ENCODE measurements at regions not wholly inside any gene's neighbourhood (a gene's known extent, or its start where the extent isn't known, plus 50 kb on each side); places are given as distances from the start of the nearest gene placed in this dataset.

DNA sequence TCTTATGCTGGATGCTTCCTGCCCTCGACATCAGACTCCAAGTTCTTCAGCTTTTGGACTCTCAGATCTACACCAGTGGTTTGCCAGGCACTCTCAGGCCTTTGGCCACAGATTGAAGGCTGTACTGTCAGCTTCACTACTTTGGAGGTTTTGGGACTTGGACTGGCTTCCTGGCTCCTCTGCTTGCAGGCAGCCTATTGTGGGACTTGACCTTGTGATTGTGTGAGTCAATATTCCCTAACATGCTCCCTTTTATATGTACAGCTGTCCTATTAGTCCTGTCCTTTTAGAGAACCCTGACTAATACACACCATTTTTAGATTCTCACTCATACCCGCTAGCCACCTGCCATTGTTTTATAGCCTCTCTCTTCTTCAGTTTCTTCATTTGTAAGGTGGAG, 382.1 kb upstream of the TSHZ2 start:
- ChIA-PET CTCF (ENCODE audit: partially characterized antibody) (no interaction called here), POLR2A (ENCODE audit: partially characterized antibody) (no interaction called here)
- no peak for DNase-seq (ENCODE audit: low read depth in 1 of 2, low spot score in 2 of 2)
- no peak overlapping the region for H2AFZ ChIP-seq (ENCODE audit: low read length)
- H3K56ac ChIP-seq (replicated peaks; ENCODE audit: insufficient read length, low read depth, low read length) = no peak overlapping the region
- no peaks in the 10 kb centered on the region for H3K79me2 ChIP-seq (ENCODE audit: control insufficient read depth in 1 of 2, insufficient read depth in 2 of 2, low read length in 2 of 2)
- no peaks in the 10 kb centered on the region for H3K23me2 ChIP-seq (ENCODE audit: low read depth, low read length)
- H2BK120ac ChIP-seq (replicated peaks; ENCODE audit: low read depth, low read length) = no peak overlapping the region
- no peak overlapping the region for H2BK5ac ChIP-seq (ENCODE audit: low read depth, low read length)
- H3K4ac ChIP-seq (replicated peaks; ENCODE audit: insufficient read length, low read depth, low read length) = no peak overlapping the region
- no peaks in the 10 kb centered on the region for H3K27me3 ChIP-seq (replicated peaks in 1 of 4; ENCODE audit: control insufficient read depth in 3 of 4, extremely low read depth in 1 of 4, insufficient read depth in 3 of 4, low read length in 3 of 4)
- TF ChIP-seq TAF1 (IDR thresholded peaks at IDR 0.05; ENCODE audit: low read depth, low read length) = no peak
- no peak for TF ChIP-seq MAFK (IDR thresholded peaks at IDR 0.05; ENCODE audit: low read depth, low read length)
- no peak for TF ChIP-seq SIRT6 (IDR thresholded peaks at IDR 0.05; ENCODE audit: low read length)
- no peak for TF ChIP-seq GTF2F1 (IDR thresholded peaks at IDR 0.05; ENCODE audit: borderline replicate concordance, low read depth, low read length)
- TF ChIP-seq ASH2L (IDR thresholded peaks at IDR 0.05; ENCODE audit: low read length) = no peak
- no peak overlapping the region for H3K23ac ChIP-seq (ENCODE audit: insufficient read length)
- no peak overlapping the region for H4K8ac ChIP-seq (ENCODE audit: extremely low read depth, insufficient read depth, low read length)
- no peaks in the 10 kb centered on the region for H3K36me3 ChIP-seq (ENCODE audit: control insufficient read depth in 2 of 4, insufficient read depth in 4 of 4, low read length in 3 of 4)
- no peak overlapping the region for H2BK15ac ChIP-seq (ENCODE audit: low read length)
- H4K91ac ChIP-seq (replicated peaks; ENCODE audit: insufficient read length, low read length) = no peak overlapping the region
- H3K9ac ChIP-seq (replicated peaks in 1 of 4; ENCODE audit: extremely low read depth in 1 of 4, low read depth in 3 of 4, low read length in 3 of 4) = no peak overlapping the region
- no peak overlapping the region for H2BK20ac ChIP-seq (ENCODE audit: low read length)
- H2BK12ac ChIP-seq (ENCODE audit: low read depth, low read length) = no peak overlapping the region
- FAIRE-seq = no peak
- H3K4me3 ChIP-seq (ENCODE audit: extremely low read depth in 1 of 4, insufficient read depth in 2 of 4, low read depth in 3 of 4, low read length in 4 of 4) = no peak overlapping the region
- no peak overlapping the region for H3K27ac ChIP-seq (ENCODE audit: low read depth, low read length)
- WGBS, 2 experiments (ENCODE audit: extremely low coverage in 1 of 2, insufficient coverage in 1 of 2, insufficient read length in 1 of 2, insufficient replicate concordance in 2 of 2, low coverage in 1 of 2, low lambda C conversion rate in 2 of 2, missing lambda C conversion rate in 1 of 2) = 88% methylated on average over 2 of the region's 2 CpGs; no CpG with 5 or more reads in 1 of the 2 experiments
- no peak overlapping the region for H3K14ac ChIP-seq (ENCODE audit: insufficient read length)
- no peaks in the 10 kb centered on the region for H3K79me1 ChIP-seq (ENCODE audit: low read depth, low read length)
- H2AK5ac ChIP-seq (ENCODE audit: low read depth, low read length) = no peak overlapping the region
- no peak overlapping the region for H4K5ac ChIP-seq (ENCODE audit: insufficient read length, low read depth, low read length)
- H3K18ac ChIP-seq (ENCODE audit: extremely low read depth, low read length) = no peak overlapping the region
- no peak overlapping the region for H3K4me2 ChIP-seq (ENCODE audit: insufficient read depth in 1 of 2, low read depth in 2 of 2, low read length in 2 of 2)
- no peaks in the 10 kb centered on the region for H4K20me1 ChIP-seq (replicated peaks in 1 of 2; ENCODE audit: control insufficient read depth in 1 of 2, insufficient read depth in 2 of 2, low read length in 2 of 2)
- H3K9me3 ChIP-seq (ENCODE audit: insufficient read depth in 2 of 2, low read depth in 1 of 2, low read length in 1 of 2) = no peaks in the 10 kb centered on the region
- H3K4me1 ChIP-seq (replicated peaks in 1 of 4; ENCODE audit: control insufficient read depth in 3 of 4, insufficient read depth in 4 of 4, low read length in 3 of 4) = no peaks in the 10 kb centered on the region; a peak in 1 of 7 replicates

Measured in H1 (cell line).